EL (cell line): ENCODE measurements at regions not wholly inside any gene's neighbourhood (a gene's known extent, or its start where the extent isn't known, plus 50 kb on each side); places are given as distances from the start of the nearest gene placed in this dataset.

Source experiments
- DNase-seq: peaks from one replicate; pipeline ENCODE4 v3.0.0-alpha.2; 2016

- no peak for DNase-seq
Measured at GRCh38 chr3:76078101-76078500, 292.8 kb upstream of the ZNF717 start.

- no peak for DNase-seq
Measured at GRCh38 chr3:76083992-76084391, 298.6 kb upstream of the ZNF717 start.

GRCh38 chr3:76096036-76096435 lies 310.7 kb upstream of the ZNF717 start:
- peak; percentile 3 for DNase-seq

GRCh38 chr3:76096836-76097588 lies 311.7 kb upstream of the ZNF717 start:
- DNase-seq, result no peak

GRCh38 chr3:76097589-76097969 lies 312.2 kb upstream of the ZNF717 start:
- peak; percentile 7 for DNase-seq

GRCh38 chr3:76099956-76100355 lies 314.6 kb upstream of the ZNF717 start:
- DNase-seq, result no peak

- DNase-seq, result peak; percentile 36
Measured at GRCh38 chr3:76107935-76108570, 322.7 kb upstream of the ZNF717 start.

- DNase-seq, result no peak
Measured at GRCh38 chr3:76111808-76112207, 326.5 kb upstream of the ZNF717 start.

GRCh38 chr3:76122007-76122406 lies 336.7 kb upstream of the ZNF717 start:
- peak; percentile 41 for DNase-seq

- DNase-seq, result no peak
Measured at GRCh38 chr3:76129441-76129840, 344.1 kb upstream of the ZNF717 start.

- peak; percentile 80 for DNase-seq
Measured at GRCh38 chr3:76131396-76132153, 346.2 kb upstream of the ZNF717 start.

GRCh38 chr3:76132154-76132470 lies 346.8 kb upstream of the ZNF717 start:
- DNase-seq, result no peak

- DNase-seq, result peak; percentile 58
Measured at GRCh38 chr3:76134166-76134565, 348.8 kb upstream of the ZNF717 start.

GRCh38 chr3:76138921-76139320 lies 353.6 kb upstream of the ZNF717 start:
- DNase-seq, result no peak

GRCh38 chr3:76147846-76148245 lies 362.5 kb upstream of the ZNF717 start:
- DNase-seq, result no peak

GRCh38 chr3:76152028-76152427 lies 366.7 kb upstream of the ZNF717 start:
- no peak for DNase-seq

GRCh38 chr3:76161856-76162255 lies 376.5 kb upstream of the ZNF717 start:
- DNase-seq, result no peak

- DNase-seq, result no peak
Measured at GRCh38 chr3:76171647-76172046, 386.3 kb upstream of the ZNF717 start.

GRCh38 chr3:76177610-76178009 lies 392.3 kb upstream of the ZNF717 start:
- DNase-seq, result no peak

GRCh38 chr3:76178412-76178811 lies 393.1 kb upstream of the ZNF717 start:
- DNase-seq, result no peak

GRCh38 chr3:76181213-76181612 lies 395.9 kb upstream of the ZNF717 start:
- no peak for DNase-seq

- no peak for DNase-seq
Measured at GRCh38 chr3:76198086-76198485, 412.7 kb upstream of the ZNF717 start.

GRCh38 chr3:76199382-76199781 lies 414.0 kb upstream of the ZNF717 start:
- DNase-seq, result no peak

- DNase-seq, result no peak
Measured at GRCh38 chr3:76203578-76203977, 418.2 kb upstream of the ZNF717 start.
